ENCODE measurements at regions not wholly inside any gene's neighbourhood (a gene's known extent, or its start where the extent isn't known, plus 50 kb on each side); places are given as distances from the start of the nearest gene placed in this dataset.

- no peak for TF ChIP-seq POLR2A (IDR thresholded peaks at IDR 0.05)
- no peak for TF ChIP-seq CTCF (IDR thresholded peaks at IDR 0.05)
These were observed 381.9 kb downstream of the PLK2 start for GRCh38 chr5:58077966-58078365.
